Mesendoderm (in vitro differentiated cells): ENCODE measurements at regions not wholly inside any gene's neighbourhood (a gene's known extent, or its start where the extent isn't known, plus 50 kb on each side); places are given as distances from the start of the nearest gene placed in this dataset.

Experiments
- DNase-seq: peaks from one replicate; pipeline ENCODE4 v3.0.0; 2013
- H2AK5ac ChIP-seq: 2 replicates; pipeline ENCODE4 v1.6.1; 2013; ENCODE audit warnings: low read length, inconsistent platforms
- H2BK120ac ChIP-seq: 2 replicates; pipeline ENCODE4 v1.6.1; 2013; ENCODE audit warnings: low read depth, mild to moderate bottlenecking, low read length, moderate library complexity, mixed read lengths
- H2BK15ac ChIP-seq: replicated peaks from 2 replicates; pipeline ENCODE4 v1.6.1; 2013; ENCODE audit warnings: low read depth, mild to moderate bottlenecking, moderate library complexity
- H2BK5ac ChIP-seq: 2 replicates; pipeline ENCODE4 v1.6.1; 2013; ENCODE audit warnings: low read length, inconsistent platforms
- H3K18ac ChIP-seq: 2 replicates; pipeline ENCODE4 v1.6.1; 2013; ENCODE audit warnings: mild to moderate bottlenecking, low read length, mixed read lengths
- H3K23ac ChIP-seq: one replicate; pipeline ENCODE4 v1.6.1; 2013; ENCODE audit warnings: low read length
- H3K27ac ChIP-seq: 2 replicates; pipeline ENCODE4 v1.5.1; 2013; ENCODE audit warnings: low read depth, mild to moderate bottlenecking, inconsistent platforms, low read length, moderate library complexity
- H3K27me3 ChIP-seq: 2 replicates; pipeline ENCODE4 v1.6.1; 2013; ENCODE audit warnings: low read length, control low read depth, mild to moderate bottlenecking, inconsistent platforms; ENCODE audit not compliant: insufficient read depth, poor library complexity
- H3K36me3 ChIP-seq: 2 replicates; pipeline ENCODE4 v1.6.1; 2013; ENCODE audit warnings: low read length, inconsistent platforms; ENCODE audit not compliant: control insufficient read depth, insufficient read depth
- H3K4ac ChIP-seq: one replicate; pipeline ENCODE4 v1.6.1; 2013; ENCODE audit warnings: low read depth, mild to moderate bottlenecking, low read length, moderate library complexity
- H3K4me1 ChIP-seq: 2 replicates; pipeline ENCODE4 v1.6.1; 2013; ENCODE audit warnings: low read depth, low read length, inconsistent platforms; ENCODE audit not compliant: control insufficient read depth
- H3K4me2 ChIP-seq: 2 replicates; pipeline ENCODE4 v1.6.1; 2013; ENCODE audit warnings: low read length
- H3K4me3 ChIP-seq: 2 replicates; pipeline ENCODE4 v1.5.1; 2013; ENCODE audit warnings: mild to moderate bottlenecking, low read length
- H3K56ac ChIP-seq: one replicate; pipeline ENCODE4 v1.6.1; 2013; ENCODE audit warnings: low read length
- H3K79me1 ChIP-seq: 2 replicates; pipeline ENCODE4 v1.6.1; 2013; ENCODE audit warnings: low read length, inconsistent platforms
- H3K79me2 ChIP-seq: 2 replicates; pipeline ENCODE4 v1.6.1; 2013; ENCODE audit warnings: mild to moderate bottlenecking, low read length; ENCODE audit not compliant: control insufficient read depth, insufficient read depth
- H3K9ac ChIP-seq: 2 replicates; pipeline ENCODE4 v1.6.1; 2013; ENCODE audit warnings: low read length, inconsistent platforms
- H4K5ac ChIP-seq: one replicate; pipeline ENCODE4 v1.6.1; 2013; ENCODE audit warnings: low read length
- H4K8ac ChIP-seq: one replicate; pipeline ENCODE4 v1.6.1; 2013; ENCODE audit warnings: low read depth, mild to moderate bottlenecking, control low read depth, low read length, moderate library complexity
- WGBS: extraction: QIAGEN DNeasy Blood & Tissue Kit; methylation state at CpG from one replicate; pipeline ENCODE4 v1.1.7; 2013; ENCODE audit warnings: low lambda C conversion rate, missing lambda C conversion rate; ENCODE audit not compliant: insufficient coverage; ENCODE audit errors: extremely low coverage; 5-methylcytosine and 5-hydroxymethylcytosine counted together

GRCh38 chr21:32163386-32163785 is 115.5 kb downstream of the MIS18A start:
- DNase-seq: peak; percentile 26
- no peak overlapping the region for H2BK15ac ChIP-seq
- H3K23ac ChIP-seq: no peak overlapping the region
- no peak overlapping the region for H4K5ac ChIP-seq
- H2AK5ac ChIP-seq: no peak overlapping the region
- H2BK120ac ChIP-seq: no peak overlapping the region
- no peak overlapping the region for H3K4me3 ChIP-seq
- H3K4ac ChIP-seq: no peak overlapping the region
- no peaks in the 10 kb centered on the region for H3K79me1 ChIP-seq
- no peak overlapping the region for H3K18ac ChIP-seq
- no peaks in the 10 kb centered on the region for H3K36me3 ChIP-seq
- H3K4me1 ChIP-seq: no peaks in the 10 kb centered on the region
- no peak overlapping the region for H3K27ac ChIP-seq
- H4K8ac ChIP-seq: no peak overlapping the region
- no peak overlapping the region for H2BK5ac ChIP-seq
- no peak overlapping the region for H3K4me2 ChIP-seq
- no peaks in the 10 kb centered on the region for H3K27me3 ChIP-seq
- no peak overlapping the region for H3K56ac ChIP-seq
- no peak overlapping the region for H3K9ac ChIP-seq
- no peaks in the 10 kb centered on the region for H3K79me2 ChIP-seq
- no CpG with 5 or more reads among the region's 2 CpGs for WGBS

- H3K27ac ChIP-seq: no peak overlapping the region
- H3K4me3 ChIP-seq: no peak overlapping the region
- H3K79me2 ChIP-seq: no peaks in the 10 kb centered on the region
- H3K36me3 ChIP-seq: no peaks in the 10 kb centered on the region
- H4K5ac ChIP-seq: no peak overlapping the region
- no peaks in the 10 kb centered on the region for H3K4me1 ChIP-seq
- no peaks in the 10 kb centered on the region for H3K79me1 ChIP-seq
- no peak overlapping the region for H2BK120ac ChIP-seq
- no peak overlapping the region for H2AK5ac ChIP-seq
- H2BK15ac ChIP-seq: no peak overlapping the region
- no peak overlapping the region for H3K4me2 ChIP-seq
- no peak overlapping the region for H3K56ac ChIP-seq
- H3K9ac ChIP-seq: no peak overlapping the region
- H3K23ac ChIP-seq: no peak overlapping the region
- no peaks in the 10 kb centered on the region for H3K27me3 ChIP-seq
- H4K8ac ChIP-seq: no peak overlapping the region
- H3K4ac ChIP-seq: no peak overlapping the region
- no peak for DNase-seq
- no CpG with 5 or more reads among the region's 6 CpGs for WGBS
- no peak overlapping the region for H2BK5ac ChIP-seq
- no peak overlapping the region for H3K18ac ChIP-seq
Observed at GRCh38 chr21:32162727-32163320, 116.0 kb downstream of the MIS18A start.

DNA sequence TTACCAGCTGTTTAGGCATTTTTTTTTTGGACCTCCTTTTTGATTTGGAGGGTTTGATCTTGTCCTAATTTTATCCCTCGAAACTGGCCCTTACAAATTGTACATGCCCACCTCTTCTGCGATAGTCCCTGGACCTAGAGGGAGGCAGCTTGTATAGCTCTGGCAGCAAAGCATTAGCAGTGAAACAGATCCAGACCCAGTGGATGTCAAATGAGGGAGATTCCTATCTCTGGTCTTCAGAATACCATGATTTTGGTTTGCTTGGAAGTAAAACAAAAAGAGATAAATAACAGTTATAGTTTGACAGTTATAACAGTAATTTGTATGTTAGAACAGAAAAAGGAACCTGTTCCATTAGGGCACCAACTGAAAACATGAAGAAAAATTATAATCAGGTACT is 123.6 kb downstream of the MIS18A start:
- Histone ChIP-seq H3K56ac (no peak overlapping the region), H2BK5ac (no peak overlapping the region), H3K4me1 (no peaks in the 10 kb centered on the region), H3K4me3 (no peak overlapping the region), H2AK5ac (no peak overlapping the region), H3K79me1 (no peaks in the 10 kb centered on the region), H3K27me3 (no peaks in the 10 kb centered on the region), H4K8ac (no peak overlapping the region), H2BK120ac (no peak overlapping the region), H3K36me3 (no peaks in the 10 kb centered on the region), H3K4ac (no peak overlapping the region), H3K18ac (no peak overlapping the region), H3K23ac (no peak overlapping the region), H3K9ac (no peak overlapping the region), H3K4me2 (no peak overlapping the region), H2BK15ac (no peak overlapping the region), H3K27ac (no peak overlapping the region), H3K79me2 (no peaks in the 10 kb centered on the region), H4K5ac (no peak overlapping the region)
- no CpG with 5 or more reads among the region's 2 CpGs for whole genome bisulfite sequencing
- no peak for DNase-seq

GRCh38 chr21:32147041-32147440 is 131.8 kb downstream of the MIS18A start:
- H3K4me3 ChIP-seq: no peak overlapping the region
- H3K23ac ChIP-seq: no peak overlapping the region
- no peak overlapping the region for H3K9ac ChIP-seq
- no peak overlapping the region for H2BK5ac ChIP-seq
- no peak overlapping the region for H4K5ac ChIP-seq
- H3K18ac ChIP-seq: no peak overlapping the region
- H2BK120ac ChIP-seq: no peak overlapping the region
- H3K27ac ChIP-seq: no peak overlapping the region
- no peaks in the 10 kb centered on the region for H3K79me1 ChIP-seq
- no peaks in the 10 kb centered on the region for H3K27me3 ChIP-seq
- no peak overlapping the region for H3K56ac ChIP-seq
- DNase-seq: peak; percentile 50
- H3K4ac ChIP-seq: no peak overlapping the region
- H2BK15ac ChIP-seq: no peak overlapping the region
- no peaks in the 10 kb centered on the region for H3K4me1 ChIP-seq
- WGBS: no CpG with 5 or more reads among the region's 2 CpGs
- no peak overlapping the region for H2AK5ac ChIP-seq
- no peaks in the 10 kb centered on the region for H3K79me2 ChIP-seq
- H4K8ac ChIP-seq: no peak overlapping the region
- no peak overlapping the region for H3K4me2 ChIP-seq
- no peaks in the 10 kb centered on the region for H3K36me3 ChIP-seq

- WGBS: no CpG with 5 or more reads among the region's 2 CpGs
Observed at GRCh38 chr21:32144851-32145250, 134.0 kb downstream of the MIS18A start.

GRCh38 chr21:32143241-32143939 is 135.5 kb downstream of the MIS18A start:
- Histone ChIP-seq H3K79me2 (no peaks in the 10 kb centered on the region), H3K9ac (no peak overlapping the region), H3K4me1 (no peaks in the 10 kb centered on the region), H2BK5ac (no peak overlapping the region), H2BK15ac (no peak overlapping the region), H3K27me3 (no peaks in the 10 kb centered on the region), H4K5ac (no peak overlapping the region), H3K4ac (no peak overlapping the region), H2BK120ac (no peak overlapping the region), H3K27ac (no peak overlapping the region), H3K36me3 (no peaks in the 10 kb centered on the region), H4K8ac (no peak overlapping the region), H3K79me1 (no peaks in the 10 kb centered on the region), H3K18ac (no peak overlapping the region), H3K23ac (no peak overlapping the region), H3K56ac (no peak overlapping the region), H3K4me2 (no peak overlapping the region), H3K4me3 (no peak overlapping the region), H2AK5ac (no peak overlapping the region)
- no peak for DNase-seq
- no CpG with 5 or more reads among the region's 13 CpGs for WGBS

More at GRCh38 chr21:32144851-32145250, 134.0 kb downstream of the MIS18A start:
- no peak overlapping the region for H2AK5ac ChIP-seq
- no peak overlapping the region for H3K4me3 ChIP-seq
- no peak overlapping the region for H3K27ac ChIP-seq
- no peak overlapping the region for H4K8ac ChIP-seq
- H3K56ac ChIP-seq: no peak overlapping the region
- H3K23ac ChIP-seq: no peak overlapping the region
- DNase-seq: no peak
- no peak overlapping the region for H3K9ac ChIP-seq
- H2BK5ac ChIP-seq: no peak overlapping the region
- no peak overlapping the region for H3K4me2 ChIP-seq
- no peaks in the 10 kb centered on the region for H3K36me3 ChIP-seq
- no peaks in the 10 kb centered on the region for H3K79me1 ChIP-seq
- no peak overlapping the region for H2BK120ac ChIP-seq
- H4K5ac ChIP-seq: no peak overlapping the region
- H3K79me2 ChIP-seq: no peaks in the 10 kb centered on the region
- H3K18ac ChIP-seq: no peak overlapping the region
- no peaks in the 10 kb centered on the region for H3K27me3 ChIP-seq
- no peaks in the 10 kb centered on the region for H3K4me1 ChIP-seq
- H3K4ac ChIP-seq: no peak overlapping the region
- H2BK15ac ChIP-seq: no peak overlapping the region
